Fibroblast of lung (primary cell): ENCODE measurements at regions not wholly inside any gene's neighbourhood (a gene's known extent, or its start where the extent isn't known, plus 50 kb on each side); places are given as distances from the start of the nearest gene placed in this dataset.
A peak's percentile ranks its signal among the peaks of the same experiment; 100 is the strongest.

Source experiments
- DNase-seq, 2 donors: peaks; one replicate each; pipeline versions ENCODE4 v3.0.0 to v3.0.0-alpha.2; 2010; ENCODE audit warnings: low read depth in 2 of 2
- H2AFZ ChIP-seq: 2 replicates; pipeline ENCODE4 v1.5.1; 2012; ENCODE audit warnings: low read length, control low read depth, inconsistent platforms
- H3K27ac ChIP-seq: 2 replicates; pipeline ENCODE4 v1.5.1; 2011; ENCODE audit warnings: low read length, control low read depth; ENCODE audit not compliant: insufficient read depth
- H3K27me3 ChIP-seq: 2 replicates; pipeline ENCODE4 v1.5.1; 2011; ENCODE audit warnings: mild to moderate bottlenecking, low read length; ENCODE audit not compliant: control insufficient read depth, insufficient read depth
- H3K36me3 ChIP-seq: 2 replicates; pipeline ENCODE4 v1.5.1; 2011; ENCODE audit warnings: low read length; ENCODE audit not compliant: control insufficient read depth, insufficient read depth
- H3K4me1 ChIP-seq: 2 replicates; pipeline ENCODE4 v1.5.1; 2011; ENCODE audit warnings: low read length; ENCODE audit not compliant: control insufficient read depth, insufficient read depth; ENCODE audit errors: extremely low read depth
- H3K4me2 ChIP-seq: 2 replicates; pipeline ENCODE4 v1.5.1; 2011; ENCODE audit warnings: low read length, control low read depth; ENCODE audit not compliant: insufficient read depth; ENCODE audit errors: extremely low read depth
- H3K4me3 ChIP-seq, 4 experiments: fragments of 200-600 bp in 1 of 4; sonication (generic) in 1 of 4; replicated peaks in 1 of 4; 2 replicates each; pipeline ENCODE4 v1.5.1; 2011 to 2016; ENCODE audit warnings: low read length in 4 of 4, low read depth in 3 of 4, mild to moderate bottlenecking in 3 of 4, control low read depth in 2 of 4, inconsistent platforms in 1 of 4, mixed read lengths in 1 of 4; ENCODE audit not compliant: insufficient read depth in 1 of 4; ENCODE audit errors: control extremely low read depth in 1 of 4
- H3K79me2 ChIP-seq: 2 replicates; pipeline ENCODE4 v1.5.1; 2012; ENCODE audit warnings: mild to moderate bottlenecking, low read length, inconsistent platforms; ENCODE audit not compliant: control insufficient read depth, insufficient read depth
- H3K9ac ChIP-seq: 2 replicates; pipeline ENCODE4 v1.5.1; 2011; ENCODE audit warnings: mild to moderate bottlenecking, low read length, control low read depth; ENCODE audit not compliant: insufficient read depth
- H3K9me3 ChIP-seq: 2 replicates; pipeline ENCODE4 v1.5.1; 2012; ENCODE audit warnings: low read depth, low read length; ENCODE audit not compliant: control insufficient read depth, insufficient read depth
- H4K20me1 ChIP-seq: 2 replicates; pipeline ENCODE4 v1.5.1; 2011; ENCODE audit warnings: low read length; ENCODE audit not compliant: control insufficient read depth, insufficient read depth; ENCODE audit errors: extremely low read depth
- CTCF ChIP-seq, 2 donors: IDR thresholded peaks in 1 of 2; conservative IDR thresholded peaks in 1 of 2; 1 replicate in 1 of 2; 2 replicates in 1 of 2; pipeline ENCODE4 v1.5.1; 2011 to 2012; ENCODE audit warnings: low read length in 2 of 2, control low read depth in 1 of 2, inconsistent platforms in 1 of 2, low read depth in 1 of 2, mild to moderate bottlenecking in 1 of 2
- EZH2 ChIP-seq: IDR thresholded peaks from 2 replicates; pipeline ENCODE4 v1.5.1; 2012; ENCODE audit warnings: low read length, control low read depth, mild to moderate bottlenecking; ENCODE audit errors: missing control alignments

GRCh38 chr5:130331332-130331731 is 427.1 kb downstream of the CHSY3 start:
- H3K9ac ChIP-seq, result no peak overlapping the region
- no peak for TF ChIP-seq CTCF (conservative IDR thresholded peaks at IDR 0.05 in 1 of 2, IDR thresholded peaks at IDR 0.05 in 1 of 2; ENCODE audit: low read depth in 1 of 2, low read length in 2 of 2)
- no peak for TF ChIP-seq EZH2
- no peaks in the 10 kb centered on the region for H3K4me1 ChIP-seq
- H3K79me2 ChIP-seq, result no peaks in the 10 kb centered on the region
- H3K27me3 ChIP-seq, result no peaks in the 10 kb centered on the region
- H2AFZ ChIP-seq, result no peak overlapping the region
- H3K27ac ChIP-seq, result no peak overlapping the region
- H3K36me3 ChIP-seq, result no peaks in the 10 kb centered on the region
- no peak for DNase-seq
- H3K4me3 ChIP-seq, result no peak overlapping the region
- no peak overlapping the region for H3K4me2 ChIP-seq
- H3K9me3 ChIP-seq, result no peaks in the 10 kb centered on the region
- H4K20me1 ChIP-seq, result no peaks in the 10 kb centered on the region

GRCh38 chr5:130324953-130325671 is 420.8 kb downstream of the CHSY3 start:
- H3K79me2 ChIP-seq, result no peaks in the 10 kb centered on the region
- TF ChIP-seq CTCF (conservative IDR thresholded peaks at IDR 0.05 in 1 of 2, IDR thresholded peaks at IDR 0.05 in 1 of 2; ENCODE audit: low read depth in 1 of 2, low read length in 2 of 2) (no peak), EZH2 (no peak)
- H3K4me2 ChIP-seq, result no peak overlapping the region
- H3K27me3 ChIP-seq, result no peaks in the 10 kb centered on the region
- no peak overlapping the region for H3K9ac ChIP-seq
- no peaks in the 10 kb centered on the region for H3K36me3 ChIP-seq
- H3K27ac ChIP-seq, result no peak overlapping the region
- DNase-seq, result peak in 1 of 2 donors; percentile 23
- H3K4me1 ChIP-seq, result no peaks in the 10 kb centered on the region
- no peaks in the 10 kb centered on the region for H4K20me1 ChIP-seq
- H2AFZ ChIP-seq, result no peak overlapping the region
- no peaks in the 10 kb centered on the region for H3K9me3 ChIP-seq
- no peak overlapping the region for H3K4me3 ChIP-seq

DNA sequence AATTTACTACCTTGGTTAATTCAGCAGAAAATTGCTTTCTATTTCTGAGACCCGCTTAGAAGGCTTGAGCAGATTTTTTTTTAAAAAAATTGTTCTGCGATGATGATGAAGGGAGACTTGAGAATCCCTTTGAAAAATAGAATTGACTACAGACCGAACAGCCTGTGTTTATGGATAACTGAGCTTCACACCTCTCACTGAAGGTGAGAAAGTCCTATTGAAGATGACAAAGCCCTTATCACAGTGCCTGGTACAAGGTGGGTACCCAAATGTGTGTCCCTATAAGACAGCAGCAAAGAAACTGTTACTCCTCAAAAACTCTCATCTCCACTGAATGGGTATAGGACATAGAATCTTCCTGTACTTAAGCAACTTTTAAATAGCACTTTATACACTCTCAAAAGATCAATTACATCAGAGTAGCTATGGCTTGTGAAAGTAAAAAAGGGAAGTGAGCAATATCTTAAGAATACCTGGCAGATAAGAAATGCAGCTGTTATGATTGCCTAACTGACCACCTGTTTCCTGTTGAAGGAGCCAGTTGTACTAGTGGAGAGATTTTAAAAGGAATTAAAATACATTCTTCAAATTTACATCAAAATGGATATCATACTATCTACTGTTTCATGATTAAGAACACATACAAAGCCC is 419.7 kb downstream of the CHSY3 start:
- no peak overlapping the region for H2AFZ ChIP-seq
- no peaks in the 10 kb centered on the region for H3K4me1 ChIP-seq
- no peak for TF ChIP-seq EZH2
- TF ChIP-seq CTCF (conservative IDR thresholded peaks at IDR 0.05 in 1 of 2, IDR thresholded peaks at IDR 0.05 in 1 of 2; ENCODE audit: low read depth in 1 of 2, low read length in 2 of 2), result no peak
- H3K36me3 ChIP-seq, result no peaks in the 10 kb centered on the region
- H3K9me3 ChIP-seq, result no peaks in the 10 kb centered on the region
- H4K20me1 ChIP-seq, result no peaks in the 10 kb centered on the region
- no peaks in the 10 kb centered on the region for H3K27me3 ChIP-seq
- peak; percentile 11 to 80 for DNase-seq
- H3K4me2 ChIP-seq, result no peak overlapping the region
- no peak overlapping the region for H3K27ac ChIP-seq
- H3K4me3 ChIP-seq, result no peak overlapping the region
- no peak overlapping the region for H3K9ac ChIP-seq
- no peaks in the 10 kb centered on the region for H3K79me2 ChIP-seq
